Endothelial cell of umbilical vein (primary cell): ENCODE measurements at regions not wholly inside any gene's neighbourhood (a gene's known extent, or its start where the extent isn't known, plus 50 kb on each side); places are given as distances from the start of the nearest gene placed in this dataset.

ENCODE experiments used
- BruUV-seq: library from RNA; stranded (reverse); fragments of 400-500 nt; replicated peaks from 2 replicates; lab custom pipeline; 2021; lab: Mats Ljungman, UMichigan
- CTCF ChIA-PET: fragments of 300-600, 350-600 bp; sonication (Branson Sonifier 250); formaldehyde crosslinking; loops from one replicate; lab custom pipeline; 2021; ENCODE audit warnings: antibody characterized with exemption, inconsistent platforms; lab: Charles Lee
- POLR2A ChIA-PET: fragments of 300-600, 350-600 bp; sonication (Branson Sonifier 250); formaldehyde crosslinking; loops from one replicate; lab custom pipeline; 2021; ENCODE audit warnings: antibody characterized with exemption, inconsistent platforms; lab: Charles Lee
- DNase-seq: peaks from one replicate; pipeline ENCODE4 v3.0.0-alpha.2; 2011; ENCODE audit warnings: low read depth, low spot score
- FAIRE-seq: peaks from 2 replicates; lab custom pipeline; 2011; peaks lifted over from hg19 to GRCh38; lab: Jason Lieb, UNC
- H2AFZ ChIP-seq: 2 replicates; pipeline ENCODE4 v1.6.0; 2012; ENCODE audit warnings: low read depth, low read length, control low read depth, inconsistent platforms
- H3K27ac ChIP-seq: 2 replicates; pipeline ENCODE4 v1.5.1; 2011; ENCODE audit warnings: low read depth, mild to moderate bottlenecking, control low read depth, low read length, moderate library complexity; ENCODE audit not compliant: insufficient read depth
- H3K27me3 ChIP-seq, 2 experiments: 2 replicates each; pipeline versions ENCODE4 v1.6.0 to v1.6.1; 2011; ENCODE audit warnings: low read length in 2 of 2, mixed read lengths in 1 of 2; ENCODE audit not compliant: control insufficient read depth in 2 of 2, insufficient read depth in 2 of 2
- H3K36me3 ChIP-seq, 2 experiments: 2 replicates in 1 of 2; 3 replicates in 1 of 2; pipeline ENCODE4 v1.5.1; 2011; ENCODE audit warnings: low read length in 2 of 2, mild to moderate bottlenecking in 1 of 2, moderate library complexity in 1 of 2; ENCODE audit not compliant: control insufficient read depth in 2 of 2, insufficient read depth in 2 of 2; ENCODE audit errors: extremely low read depth in 1 of 2
- H3K4me1 ChIP-seq: 3 replicates; pipeline ENCODE4 v1.5.1; 2011; ENCODE audit warnings: mild to moderate bottlenecking, low read length; ENCODE audit not compliant: control insufficient read depth, insufficient read depth; ENCODE audit errors: extremely low read depth
- H3K4me2 ChIP-seq: 2 replicates; pipeline ENCODE4 v1.6.1; 2011; ENCODE audit warnings: low read length, control low read depth, mixed read lengths; ENCODE audit not compliant: insufficient read depth
- H3K4me3 ChIP-seq, 3 experiments: fragments of 200-600 bp in 1 of 3; sonication (generic), shearing (Covaris generic) in 1 of 3; replicated peaks in 1 of 3; 2 replicates each; pipeline ENCODE4 v1.5.1; 2011 to 2016; ENCODE audit warnings: control low read depth in 3 of 3, low read length in 3 of 3, mild to moderate bottlenecking in 2 of 3, inconsistent platforms in 1 of 3, low read depth in 1 of 3, moderate library complexity in 1 of 3; ENCODE audit not compliant: insufficient read depth in 1 of 3
- H3K79me2 ChIP-seq: 2 replicates; pipeline ENCODE4 v1.6.0; 2012; ENCODE audit warnings: low read length, inconsistent platforms; ENCODE audit not compliant: control insufficient read depth, insufficient read depth
- H3K9ac ChIP-seq: replicated peaks from 2 replicates; pipeline ENCODE3; 2011; ENCODE audit warnings: low read length, control low read depth; ENCODE audit not compliant: insufficient read depth; ENCODE audit errors: extremely low read depth
- H3K9me1 ChIP-seq: replicated peaks from 3 replicates; pipeline ENCODE4 v1.6.0; 2011; ENCODE audit warnings: mild to moderate bottlenecking, low read length; ENCODE audit not compliant: control insufficient read depth, insufficient read depth; ENCODE audit errors: extremely low read depth
- H3K9me3 ChIP-seq: replicated peaks from 2 replicates; pipeline ENCODE4 v1.5.1; 2012; ENCODE audit warnings: low read length, inconsistent platforms; ENCODE audit not compliant: control insufficient read depth, insufficient read depth
- H4K20me1 ChIP-seq: replicated peaks from 2 replicates; pipeline ENCODE3; 2011; ENCODE audit warnings: mild to moderate bottlenecking, low read length; ENCODE audit not compliant: control insufficient read depth, insufficient read depth; ENCODE audit errors: extremely low read depth
- CTCF ChIP-seq, 2 donors: IDR thresholded peaks; 1 replicate in 1 of 2; 2 replicates in 1 of 2; pipeline ENCODE4 v1.5.1; 2011; ENCODE audit warnings: low read length in 2 of 2, mild to moderate bottlenecking in 2 of 2, moderate library complexity in 2 of 2, control low read depth in 1 of 2, inconsistent platforms in 1 of 2, low read depth in 1 of 2; ENCODE audit not compliant: insufficient read depth in 1 of 2; ENCODE audit errors: extremely low read depth in 1 of 2
- EZH2 ChIP-seq: IDR thresholded peaks from 2 replicates; pipeline ENCODE4 v1.6.1; 2012; ENCODE audit warnings: borderline replicate concordance, low read depth, mild to moderate bottlenecking, moderate library complexity, low read length, inconsistent platforms; ENCODE audit not compliant: severe bottlenecking
- GATA2 ChIP-seq: IDR thresholded peaks from 2 replicates; pipeline ENCODE4 v1.7.0; 2011; ENCODE audit warnings: low read depth, mild to moderate bottlenecking, moderate library complexity, mixed read lengths, low read length; ENCODE audit not compliant: insufficient read length, insufficient read depth
- JUN ChIP-seq: IDR thresholded peaks from 2 replicates; pipeline ENCODE4 v1.6.1; 2011; ENCODE audit warnings: borderline replicate concordance, low read depth; ENCODE audit not compliant: insufficient read length, insufficient read depth
- MAX ChIP-seq: IDR thresholded peaks from 2 replicates; pipeline ENCODE4 v1.6.1; 2011; ENCODE audit not compliant: insufficient read depth, insufficient read length
- MYC ChIP-seq: IDR thresholded peaks from one replicate; pipeline ENCODE4 v1.6.1; 2011; ENCODE audit warnings: mild to moderate bottlenecking, low read depth, low read length
- dilution Hi-C: fragments of 300-500 bp; cut with MboI; formaldehyde crosslinking; loops from one replicate; pipeline ENCODE4 v1.15.0; 2019; ENCODE audit warnings: low sequenced_read_pairs; ENCODE audit not compliant: extremely low pct_ligation_motif_present
- intact Hi-C: fragments of 100-400 bp; cut with micrococcal nuclease; formaldehyde crosslinking; loops from one replicate; pipeline ENCODE4 v1.10.0; 2022

- no peak overlapping the region for H3K4me2 ChIP-seq
- H2AFZ ChIP-seq, result no peak overlapping the region
- DNase-seq (no peak), FAIRE-seq (no peak)
- no peak overlapping the region for H3K27ac ChIP-seq
- no peaks in the 10 kb centered on the region for H3K9me3 ChIP-seq
- dilution Hi-C loops (no loop called here), intact Hi-C loops (no loop called here)
- no TSS peak for BruUV-seq
- no peaks in the 10 kb centered on the region for H3K79me2 ChIP-seq
- ChIA-PET POLR2A (no interaction called here), CTCF (no interaction called here)
- H3K4me1 ChIP-seq, result no peaks in the 10 kb centered on the region
- no peaks in the 10 kb centered on the region for H3K9me1 ChIP-seq
- no peaks in the 10 kb centered on the region for H3K27me3 ChIP-seq
- H3K4me3 ChIP-seq, result no peak overlapping the region
- TF ChIP-seq MYC (no peak), EZH2 (no peak), MAX (no peak), GATA2 (no peak), JUN (no peak)
- no peak overlapping the region for H3K9ac ChIP-seq
- no peaks in the 10 kb centered on the region for H4K20me1 ChIP-seq
- H3K36me3 ChIP-seq, result no peaks in the 10 kb centered on the region
Observed at GRCh38 chr4:82172186-82172585, 201.6 kb downstream of the HNRNPD start.

- H4K20me1 ChIP-seq, result no peaks in the 10 kb centered on the region
- no peak for DNase-seq
- intact Hi-C loops, result no loop called here
- H3K9ac ChIP-seq, result no peak overlapping the region
- no peak overlapping the region for H3K4me3 ChIP-seq
- BruUV-seq, result no TSS peak
- no peak overlapping the region for H3K27ac ChIP-seq
- TF ChIP-seq CTCF (IDR thresholded peaks at IDR 0.05; ENCODE audit: extremely low read depth in 1 of 2, insufficient read depth in 1 of 2, low read depth in 1 of 2, low read length in 2 of 2), result no peak
- no peak overlapping the region for H3K4me2 ChIP-seq
- H3K36me3 ChIP-seq, result no peaks in the 10 kb centered on the region
- POLR2A ChIA-PET, result no interaction called here
- FAIRE-seq, result no peak
- CTCF ChIA-PET, result no interaction called here
- H3K4me1 ChIP-seq, result no peaks in the 10 kb centered on the region
- H3K27me3 ChIP-seq, result no peaks in the 10 kb centered on the region
- dilution Hi-C loops, result no loop called here
- no peaks in the 10 kb centered on the region for H3K79me2 ChIP-seq
- no peaks in the 10 kb centered on the region for H3K9me3 ChIP-seq
- no peaks in the 10 kb centered on the region for H3K9me1 ChIP-seq
- no peak overlapping the region for H2AFZ ChIP-seq
Observed at GRCh38 chr4:82171531-82172155, 202.1 kb downstream of the HNRNPD start.
